Hindlimb muscle (tissue), 1 donor: ENCODE measurements at regions not wholly inside any gene's neighbourhood (a gene's known extent, or its start where the extent isn't known, plus 50 kb on each side); places are given as distances from the start of the nearest gene placed in this dataset.

Source experiments
- DNase-seq: peaks from one replicate; pipeline ENCODE4 v3.0.0-alpha.2; 2013

DNA sequence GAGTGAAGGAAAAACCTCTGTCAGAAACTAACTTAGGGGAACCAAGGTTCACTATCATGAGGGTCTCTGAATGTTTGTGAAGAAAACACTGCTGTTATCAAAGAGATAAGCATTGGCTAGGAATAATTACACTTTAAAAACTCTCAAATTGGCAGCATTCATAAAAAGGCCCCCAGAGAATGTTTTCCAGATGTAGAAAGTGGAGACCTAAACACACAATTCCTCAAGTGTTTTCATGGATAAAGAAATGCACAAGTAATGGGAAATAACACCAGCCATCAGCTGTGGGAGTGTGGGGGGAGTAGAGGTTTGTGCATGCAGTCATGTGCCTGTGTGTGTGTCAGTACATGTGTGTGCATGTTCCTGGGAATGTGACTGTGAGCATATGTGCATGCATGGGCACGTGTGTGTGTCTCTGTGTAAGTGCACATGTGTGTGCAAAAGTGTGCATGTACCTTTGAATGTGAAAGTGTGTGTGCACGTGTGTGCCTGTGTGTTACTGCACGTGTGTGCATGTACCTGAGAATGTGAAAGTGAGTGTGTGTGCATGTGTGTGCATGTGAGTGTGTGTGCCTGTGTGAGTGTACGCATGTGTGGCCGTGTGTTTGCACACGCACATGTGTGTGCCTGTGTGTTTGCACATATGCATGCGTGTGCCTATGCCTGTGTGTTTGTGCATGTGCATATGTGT is 854.3 kb upstream of the SALL3 start:
- no peak for DNase-seq

DNA sequence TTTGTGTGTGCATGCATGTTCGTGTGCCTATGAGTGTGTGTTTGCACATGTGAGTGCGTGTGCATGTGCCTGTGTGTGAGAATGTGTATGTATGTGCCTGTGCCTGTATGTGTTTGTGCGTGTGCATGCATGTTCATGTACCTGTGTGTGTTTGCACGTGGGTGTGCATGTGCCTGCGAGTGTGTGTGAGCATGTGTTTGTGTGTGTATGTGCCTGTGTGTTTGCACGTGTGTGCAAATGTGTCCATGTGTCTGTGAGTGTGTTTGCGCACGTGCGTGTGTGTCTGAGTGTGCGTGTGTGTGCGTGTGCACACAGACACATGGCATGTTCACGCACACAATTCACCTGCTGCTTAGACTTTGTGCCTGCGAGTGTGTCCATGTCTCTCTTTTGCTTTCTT is 853.5 kb upstream of the SALL3 start:
- DNase-seq: no peak

DNA sequence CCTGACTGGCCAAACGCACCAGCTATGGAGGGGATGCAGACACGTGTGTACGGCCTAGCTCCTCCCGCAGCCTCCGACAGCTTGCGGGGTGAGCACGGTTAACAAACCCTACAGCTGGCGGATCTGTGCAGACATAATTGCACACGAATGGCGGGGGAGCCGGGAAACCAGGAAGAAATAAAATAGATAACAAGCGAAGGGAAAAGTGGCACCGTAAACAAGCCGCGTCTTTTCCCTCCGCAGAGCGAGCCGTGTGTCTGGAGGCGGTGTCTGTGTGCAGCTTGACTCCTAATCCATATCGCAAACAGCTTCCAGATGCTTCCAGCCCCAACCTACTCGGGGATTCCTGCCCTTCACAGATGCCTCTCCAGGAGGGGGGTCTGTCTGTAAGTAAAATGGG is 853.1 kb upstream of the SALL3 start:
- no peak for DNase-seq

DNA sequence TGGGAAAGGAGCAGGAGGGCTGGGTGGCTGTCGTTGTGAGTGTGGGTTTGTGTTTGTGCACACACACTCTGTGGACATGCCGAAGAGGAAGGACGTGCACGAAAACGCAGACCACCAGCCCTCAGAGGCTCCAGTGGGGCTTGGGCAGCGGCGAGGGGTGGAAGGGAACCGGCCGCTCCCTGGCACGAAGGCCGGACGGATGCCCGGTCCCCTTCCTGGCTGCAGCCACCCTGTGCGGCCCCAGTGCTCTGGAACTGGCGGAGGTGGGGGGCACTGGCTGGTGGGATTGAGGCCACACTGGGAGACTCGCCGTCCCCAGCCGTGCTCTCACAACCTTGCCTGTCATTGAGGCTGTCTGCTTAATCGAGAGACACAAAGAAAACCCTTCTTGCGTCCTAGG is 852.6 kb upstream of the SALL3 start:
- no peak for DNase-seq

DNA sequence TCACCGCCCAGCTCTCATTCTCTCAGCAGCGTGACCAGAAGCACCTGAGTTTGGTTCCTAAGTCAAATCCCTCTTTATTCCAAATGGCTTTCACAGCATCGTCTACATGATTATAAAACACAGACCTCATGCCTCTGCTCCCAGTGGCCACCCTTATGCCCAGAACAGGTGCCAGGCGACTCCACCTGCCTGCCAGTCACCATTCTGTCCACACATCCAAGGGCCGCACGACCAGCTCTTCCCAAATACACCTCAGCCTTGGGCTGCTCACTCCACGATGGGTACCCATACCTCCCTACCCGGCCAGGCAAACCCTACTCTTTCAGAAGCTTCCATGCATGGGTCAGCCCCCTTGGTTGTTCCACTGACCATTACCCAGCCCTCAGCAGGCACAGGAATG is 851.6 kb upstream of the SALL3 start:
- no peak for DNase-seq

DNA sequence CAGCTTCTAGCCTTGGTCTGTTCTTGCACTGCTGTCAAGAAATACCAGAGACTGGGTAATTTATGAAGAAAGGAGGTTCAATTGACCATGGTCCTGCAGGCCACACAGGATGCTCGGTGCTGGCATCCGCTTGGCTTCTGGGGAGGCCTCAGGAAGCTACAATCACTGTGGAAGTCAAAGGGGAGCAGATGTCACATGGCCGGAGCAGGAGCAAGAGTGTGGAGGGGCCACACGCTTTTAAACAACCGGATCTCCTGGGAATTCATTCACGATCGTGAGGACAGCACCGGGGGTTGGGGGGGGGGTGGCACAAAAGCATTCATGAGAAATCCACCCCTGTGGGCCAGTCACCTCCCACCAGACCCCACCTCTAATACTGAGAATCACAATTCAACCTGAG is 850.4 kb upstream of the SALL3 start:
- no peak for DNase-seq

DNA sequence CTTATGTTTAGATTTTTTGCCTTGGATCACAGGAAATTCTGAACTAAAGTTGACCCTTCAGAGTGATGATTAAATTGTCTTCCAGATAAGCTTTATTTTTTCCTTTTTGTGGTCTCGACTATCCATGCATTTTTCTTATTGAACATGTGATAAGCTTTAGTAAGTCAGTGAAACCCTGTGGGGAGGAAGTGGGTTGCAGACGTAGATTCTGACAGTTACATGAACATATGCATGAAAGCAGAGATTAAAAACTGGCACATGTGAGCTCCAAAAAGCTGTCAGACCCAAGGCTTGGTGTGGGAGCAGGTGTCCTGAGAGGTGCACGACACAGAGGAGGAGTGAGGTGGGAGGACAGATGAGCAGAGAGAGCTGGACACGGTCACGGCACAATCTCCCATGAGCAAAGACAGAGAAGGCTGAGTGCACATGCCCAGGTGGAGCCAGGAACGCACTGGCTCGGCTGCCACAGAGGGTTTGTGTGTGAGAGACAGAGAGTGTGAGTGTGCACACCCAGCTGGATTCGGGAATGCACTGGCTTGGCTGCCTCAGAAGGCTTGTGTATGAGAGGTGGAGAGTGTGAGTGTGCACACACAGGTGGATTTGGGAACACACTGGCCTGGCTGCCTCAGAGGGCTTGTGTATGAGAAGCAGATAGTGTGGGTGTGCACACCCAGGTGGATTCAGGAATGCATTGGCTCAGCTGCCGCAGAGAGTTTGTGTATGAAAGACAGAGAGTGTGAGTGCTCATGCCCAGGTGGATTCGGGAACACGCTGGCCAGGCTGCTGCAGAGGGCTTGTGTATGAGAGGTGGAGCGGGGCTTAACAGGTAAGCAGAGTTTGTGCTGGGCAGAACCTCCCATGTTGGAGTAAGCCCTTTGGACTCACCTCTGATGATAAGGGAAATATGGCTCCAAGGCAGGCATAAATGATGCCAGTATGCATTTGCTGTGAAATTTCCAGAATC is 849.1 kb upstream of the SALL3 start:
- DNase-seq: no peak

DNA sequence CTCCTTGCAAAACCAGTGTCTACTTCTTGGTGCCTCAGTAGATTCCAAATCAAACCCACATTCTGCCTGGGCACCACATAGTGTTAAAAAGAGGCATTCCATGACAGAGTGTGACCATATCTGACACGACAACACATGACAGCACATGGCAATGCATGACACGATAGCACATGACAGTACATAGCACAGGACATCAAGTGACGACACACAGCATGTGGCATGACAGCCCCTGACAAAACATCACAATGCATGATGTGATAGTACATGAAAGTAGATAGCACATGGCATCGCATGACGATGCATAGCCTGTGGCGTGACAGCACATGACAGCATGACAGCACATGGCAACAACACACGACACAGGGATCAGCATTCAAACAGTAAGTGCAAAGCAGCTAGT is 845.9 kb upstream of the SALL3 start:
- no peak for DNase-seq

DNA sequence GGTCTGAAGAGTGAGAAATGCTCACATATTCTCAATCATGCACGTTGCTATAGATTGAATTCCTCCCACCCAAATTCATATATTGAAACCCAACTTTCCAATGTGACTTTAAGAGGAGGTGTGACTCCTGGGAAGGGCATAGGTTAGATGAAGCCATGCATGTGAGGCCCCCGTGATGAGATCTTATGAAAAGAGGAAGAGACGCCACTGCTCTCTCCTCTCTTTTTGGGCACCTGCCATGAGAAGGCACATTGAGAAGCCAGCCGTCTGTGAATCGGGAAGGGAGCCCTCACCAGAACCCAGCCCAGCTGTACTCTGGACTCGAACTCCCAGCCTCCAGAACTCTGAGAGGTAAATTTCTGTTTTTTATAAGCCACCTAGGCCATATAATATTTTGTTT is 842.6 kb upstream of the SALL3 start:
- DNase-seq: no peak

DNA sequence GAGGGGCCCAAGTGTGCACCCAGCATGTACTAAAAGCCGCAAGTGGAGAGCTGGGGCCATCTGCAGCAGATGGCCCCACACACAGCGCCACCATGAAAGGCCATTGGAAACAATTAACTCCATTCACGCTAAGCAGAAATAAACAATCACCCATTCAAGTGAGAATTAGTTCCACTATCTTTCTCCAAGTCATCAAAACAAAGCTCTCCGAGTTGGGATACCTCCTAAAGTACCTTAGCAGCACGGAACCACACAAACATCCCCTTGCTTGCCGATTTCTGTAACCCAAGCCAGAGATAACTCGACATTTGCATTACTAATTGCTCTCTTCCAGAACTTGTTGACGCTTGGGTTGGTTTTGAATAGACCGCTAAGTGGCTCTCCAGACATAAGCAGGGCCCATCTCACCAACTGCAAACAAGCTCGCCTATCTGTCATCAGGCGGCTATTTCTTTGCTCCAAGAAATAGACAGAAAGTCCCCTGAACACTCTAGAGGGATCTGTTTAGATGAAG is 840.6 kb upstream of the SALL3 start:
- no peak for DNase-seq

DNA sequence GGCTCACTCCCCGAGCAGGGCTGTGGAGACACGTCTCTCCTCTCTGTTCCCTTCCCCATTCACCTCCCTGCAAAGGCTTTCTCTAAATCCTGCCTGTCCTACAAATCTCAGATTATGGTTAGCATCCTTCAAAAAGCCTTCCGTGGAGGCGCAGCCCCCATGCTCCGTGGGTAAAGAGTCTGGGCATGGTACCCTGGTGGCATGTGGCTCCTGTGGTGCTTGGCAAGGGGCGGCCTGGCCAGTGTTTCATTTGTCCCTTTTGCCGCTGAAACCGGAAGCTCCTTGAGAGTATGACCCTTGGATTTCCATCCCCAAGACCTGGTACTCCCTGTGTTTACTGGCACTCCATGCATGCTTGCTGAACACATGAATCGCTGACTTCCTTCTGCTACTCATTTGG is 839.3 kb upstream of the SALL3 start:
- no peak for DNase-seq

DNA sequence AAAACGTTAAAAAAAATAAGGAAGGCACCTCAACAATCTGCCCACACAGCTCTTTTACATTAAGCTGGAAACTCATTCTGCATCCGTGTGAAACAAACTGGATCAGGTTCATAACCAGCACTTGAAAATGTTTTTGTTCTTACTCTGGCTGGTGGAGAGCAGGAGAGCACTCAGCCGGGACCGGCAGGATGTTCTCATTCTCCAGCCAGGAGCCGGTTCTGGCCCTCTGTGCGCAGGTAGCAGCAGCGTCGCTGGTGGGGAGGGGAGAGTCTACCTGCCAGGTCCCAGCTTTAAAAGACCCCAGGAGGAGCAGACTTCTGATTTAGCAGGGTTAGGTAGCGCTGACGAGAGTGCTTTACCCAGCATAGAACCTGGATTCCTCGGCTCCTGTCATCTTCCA is 834.9 kb upstream of the SALL3 start:
- no peak for DNase-seq

DNA sequence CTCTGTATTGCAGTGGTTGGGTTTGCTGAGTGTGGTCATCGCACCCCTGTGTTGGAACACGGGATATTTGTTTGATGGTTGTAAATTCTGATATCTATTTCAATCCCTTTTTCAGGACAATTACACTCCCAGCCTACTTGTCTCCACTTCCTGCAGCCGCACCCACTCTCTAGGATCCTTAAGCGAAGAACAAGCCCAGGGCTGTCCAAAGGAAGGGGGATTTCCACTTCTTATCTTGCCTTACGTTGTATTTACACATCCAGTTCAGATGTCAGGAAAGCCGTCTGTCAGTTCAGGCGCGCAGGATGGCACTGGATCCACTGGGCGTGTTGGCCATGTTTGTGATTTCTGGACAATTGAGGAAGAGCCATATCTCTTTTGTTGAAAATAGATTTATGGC is 834.5 kb upstream of the SALL3 start:
- DNase-seq: no peak

DNA sequence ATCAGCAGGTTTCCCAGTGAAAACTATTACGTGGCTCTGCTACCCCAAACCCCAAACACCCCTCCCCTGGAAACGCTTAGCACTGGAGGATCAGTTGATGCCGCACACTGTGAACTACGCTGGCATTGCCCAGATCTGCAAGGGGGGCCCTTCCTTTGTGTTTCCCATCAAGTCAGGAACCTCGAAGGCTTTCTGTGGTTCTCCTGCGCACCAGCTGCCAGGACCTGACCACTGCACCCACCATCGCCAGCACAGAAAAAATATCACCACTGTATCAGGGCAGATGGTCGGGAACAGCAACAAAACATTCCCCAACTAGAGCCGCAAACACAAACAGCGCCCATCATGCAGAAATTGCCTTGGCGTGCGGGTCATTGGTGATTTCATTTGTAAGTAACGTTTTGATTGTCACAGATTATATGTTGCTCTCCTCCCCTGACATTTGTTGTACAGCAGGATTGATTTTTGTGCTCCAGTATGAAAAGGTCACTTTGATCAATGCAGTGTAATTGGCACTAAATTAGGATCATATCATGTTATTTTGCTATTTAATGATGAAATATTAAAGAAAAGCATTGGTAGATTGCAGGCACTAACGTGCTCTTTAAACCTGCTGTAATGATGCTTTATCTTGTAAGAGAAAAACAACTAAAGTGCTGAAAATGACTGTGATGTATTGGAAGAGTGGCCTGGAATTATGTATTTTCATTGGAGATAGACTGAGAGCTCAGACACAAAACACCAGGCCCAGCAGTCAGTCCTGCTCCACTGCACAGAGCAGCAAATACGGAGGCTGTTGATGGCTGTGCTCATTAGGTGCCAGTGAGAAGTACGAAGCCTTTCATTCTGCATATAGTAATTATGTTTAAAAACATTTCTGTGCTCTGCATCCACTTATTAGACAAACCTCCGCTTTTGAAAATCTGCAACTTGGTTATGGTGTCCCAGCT is 833.2 kb upstream of the SALL3 start:
- DNase-seq: no peak

DNA sequence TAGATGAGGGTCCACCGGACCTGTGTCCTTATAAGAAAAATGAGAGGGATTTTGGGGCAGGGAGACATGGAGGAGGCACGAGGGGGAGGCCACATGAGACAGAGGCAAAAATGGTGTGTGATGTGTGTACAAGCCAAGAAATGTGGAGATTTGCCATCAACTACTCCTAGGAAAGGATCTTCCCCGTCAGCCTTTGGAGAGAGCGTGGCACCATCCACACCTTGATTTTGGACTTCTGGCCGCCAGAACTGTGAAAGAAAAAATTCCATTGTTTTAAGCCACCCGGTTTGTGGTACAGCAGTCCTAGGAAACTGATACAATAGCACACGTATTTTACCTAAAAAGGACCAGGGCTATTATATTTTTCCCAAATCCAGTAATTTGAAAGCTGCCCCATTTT is 829.0 kb upstream of the SALL3 start:
- no peak for DNase-seq

DNA sequence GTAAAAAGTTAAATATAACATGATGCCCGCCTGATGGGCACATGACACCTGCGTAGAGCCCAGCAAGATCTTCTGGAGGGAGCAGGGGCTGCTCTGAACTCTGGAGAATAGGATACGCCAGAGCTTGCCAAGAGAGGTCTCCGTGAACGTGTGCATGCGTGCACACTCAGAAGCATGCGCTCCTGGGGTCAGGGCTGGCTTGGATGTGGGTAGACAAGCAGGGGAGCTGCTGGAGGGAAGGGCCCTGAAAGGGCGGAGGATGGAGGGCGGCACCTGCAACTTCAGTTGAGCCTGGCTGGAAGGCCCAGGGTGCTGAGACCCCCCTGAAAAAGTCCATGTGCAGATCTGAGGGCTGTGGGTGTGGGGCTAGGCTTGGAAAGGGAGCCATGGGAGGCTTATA is 828.4 kb upstream of the SALL3 start:
- DNase-seq: no peak

DNA sequence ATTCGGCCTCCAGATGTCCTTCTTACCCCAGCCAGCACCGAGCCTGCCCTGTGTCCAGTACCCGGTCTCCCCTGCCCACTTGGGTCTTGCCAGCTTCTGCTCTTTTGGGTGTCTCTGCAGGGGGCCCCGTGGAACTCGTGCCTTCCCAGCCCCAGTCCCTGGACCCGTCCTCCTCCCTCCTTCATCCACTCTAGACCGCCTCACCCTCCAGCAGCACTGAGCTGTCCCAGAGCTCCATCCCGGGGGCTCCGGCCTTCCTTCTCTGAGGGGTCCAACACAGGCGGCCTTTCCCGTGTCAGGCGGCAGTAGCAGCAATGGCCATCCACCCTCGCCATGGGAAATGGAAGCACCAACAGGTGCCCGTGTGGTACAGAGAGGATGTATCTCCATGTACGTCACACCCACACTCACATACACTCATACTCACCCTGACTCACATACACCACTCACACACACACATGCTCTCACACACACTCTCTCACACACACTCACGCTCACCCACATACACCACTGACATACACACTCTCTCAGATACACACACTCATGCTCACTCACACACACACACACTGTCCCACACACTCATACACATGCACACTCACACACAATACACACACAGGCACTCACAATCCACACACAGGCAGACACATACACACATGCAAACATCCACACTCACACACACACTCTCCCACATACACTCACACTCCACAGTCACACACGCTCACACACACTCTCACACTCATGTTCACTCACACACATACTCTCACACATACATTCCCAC is 827.5 kb upstream of the SALL3 start:
- DNase-seq: no peak

DNA sequence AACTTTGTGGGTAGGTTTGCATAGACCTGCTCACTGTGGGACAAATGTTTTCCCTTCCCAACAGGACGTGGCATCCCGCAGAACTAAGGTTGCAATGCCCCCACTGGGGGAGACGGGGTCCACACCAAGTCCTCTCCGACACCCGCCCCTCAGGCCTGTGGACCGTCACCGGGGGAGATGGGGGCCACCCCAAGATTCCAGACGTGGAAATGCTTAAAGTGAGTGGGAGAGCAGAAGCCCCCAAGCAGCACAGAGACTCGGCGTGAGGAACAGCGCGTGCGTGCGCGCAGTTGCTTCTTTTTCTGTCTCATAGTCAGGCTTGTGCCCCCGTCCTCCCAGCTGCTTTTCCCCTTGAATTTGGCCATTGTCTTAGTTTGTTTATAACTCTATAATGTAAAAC is 826.3 kb upstream of the SALL3 start:
- no peak for DNase-seq

DNA sequence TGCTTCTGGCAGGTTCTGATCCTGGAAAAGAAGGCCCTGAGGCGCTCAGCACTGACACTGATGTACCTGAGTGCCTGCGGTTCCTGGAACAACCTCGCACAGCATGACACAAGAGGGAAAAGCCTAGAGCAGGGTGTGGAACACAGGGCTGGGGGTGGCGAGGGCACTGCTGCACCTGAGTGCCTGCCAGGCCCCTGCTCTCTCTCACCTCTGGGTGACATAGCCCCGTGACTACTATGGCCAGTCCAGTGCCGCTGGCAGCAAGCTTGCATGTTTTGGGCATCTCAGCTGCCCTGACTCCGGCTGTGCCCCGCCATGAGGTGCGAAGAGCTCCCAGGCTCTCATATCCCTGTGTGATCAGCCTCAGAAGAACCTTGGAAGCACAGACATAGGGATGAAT is 825.2 kb upstream of the SALL3 start:
- no peak for DNase-seq

DNA sequence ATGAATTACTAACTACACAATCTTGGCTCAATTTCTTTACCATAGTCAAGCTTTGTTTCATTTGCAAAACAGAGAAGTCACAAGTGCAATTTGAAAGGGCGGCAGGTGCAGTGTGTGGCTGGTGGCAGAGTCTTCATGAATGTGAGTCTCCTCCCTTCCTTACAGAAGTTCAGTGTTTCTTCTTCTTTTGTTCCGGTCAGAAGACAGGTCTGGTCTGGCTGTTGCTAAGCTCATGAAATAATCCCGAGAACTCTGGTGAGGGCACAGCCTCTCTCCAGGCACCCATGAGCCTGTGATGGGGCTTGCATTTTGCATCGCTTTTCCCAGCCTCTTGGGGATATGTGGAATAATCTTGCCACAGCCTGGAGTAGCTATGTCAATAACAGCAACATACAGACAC is 824.8 kb upstream of the SALL3 start:
- DNase-seq: no peak

DNA sequence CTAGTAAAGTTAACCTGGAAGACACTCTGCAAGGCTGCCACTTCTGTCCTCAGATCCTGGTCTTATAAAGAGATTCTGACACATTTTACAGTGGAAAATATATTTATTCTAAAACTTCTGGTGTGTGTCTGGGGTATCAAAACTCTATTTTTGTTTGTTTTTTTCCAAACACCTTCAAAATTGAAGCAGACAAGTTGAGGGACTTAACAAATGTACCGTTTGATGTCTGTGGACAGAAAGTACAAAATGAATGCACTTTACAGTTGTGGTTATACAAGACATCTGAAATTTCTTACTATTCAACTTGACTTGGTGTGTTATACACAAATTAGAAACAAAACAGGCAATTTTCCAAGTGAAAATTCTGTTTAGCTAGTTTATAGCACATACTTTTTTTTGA is 823.2 kb upstream of the SALL3 start:
- DNase-seq: no peak

DNA sequence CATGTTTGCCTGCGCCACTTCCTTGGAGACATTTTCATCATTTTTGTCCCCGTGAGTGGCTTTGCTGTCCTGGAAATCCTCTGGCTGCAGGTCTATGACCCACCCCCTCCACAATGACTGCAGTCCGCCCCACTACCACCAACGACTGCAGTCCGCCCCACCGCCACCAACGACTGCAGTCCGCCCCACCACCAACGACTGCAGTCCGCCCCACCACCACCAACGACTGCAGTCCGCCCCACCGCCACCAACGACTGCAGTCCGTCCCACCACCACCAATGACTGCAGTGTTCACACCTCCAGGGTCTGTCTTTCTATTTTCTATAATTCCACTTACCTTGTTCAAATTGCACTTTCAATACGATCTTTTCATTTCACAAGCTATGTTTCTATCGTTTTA is 820.7 kb upstream of the SALL3 start:
- no peak for DNase-seq
